OCI-LY1 (cell line): ENCODE measurements at regions not wholly inside any gene's neighbourhood (a gene's known extent, or its start where the extent isn't known, plus 50 kb on each side); places are given as distances from the start of the nearest gene placed in this dataset.

Experiments used
- H2AFZ ChIP-seq: fragments of 200-600 bp; sonication (generic), shearing (Covaris generic); 2 replicates; pipeline ENCODE4 v1.6.0; 2014; ENCODE audit warnings: antibody characterized with exemption, mild to moderate bottlenecking, low read length
- H3F3A ChIP-seq: fragments of 200-600 bp; sonication (generic), shearing (Covaris generic); 2 replicates; pipeline ENCODE4 v1.6.0; 2014; ENCODE audit warnings: mild to moderate bottlenecking, antibody characterized with exemption, low read length, moderate library complexity; ENCODE audit not compliant: insufficient read depth
- H3K27ac ChIP-seq: fragments of 200-600 bp; sonication (generic); 2 replicates; pipeline ENCODE4 v1.5.1; 2014; ENCODE audit warnings: low read length, mixed run types, mild to moderate bottlenecking, low read depth; ENCODE audit not compliant: poor library complexity, severe bottlenecking
- H3K27me3 ChIP-seq: fragments of 200-600 bp; sonication (generic); 2 replicates; pipeline ENCODE4 v1.6.0; 2014; ENCODE audit warnings: antibody characterized with exemption, mild to moderate bottlenecking, low read length, moderate library complexity; ENCODE audit not compliant: insufficient read depth
- H3K36me3 ChIP-seq: fragments of 200-600 bp; sonication (generic); 2 replicates; pipeline ENCODE4 v1.6.1; 2014; ENCODE audit warnings: mild to moderate bottlenecking, antibody characterized with exemption, low read length, moderate library complexity, mixed read lengths; ENCODE audit not compliant: insufficient read depth
- H3K4me1 ChIP-seq: fragments of 200-600 bp; sonication (generic); 2 replicates; pipeline ENCODE4 v1.5.1; 2014; ENCODE audit warnings: mild to moderate bottlenecking, low read length, moderate library complexity; ENCODE audit not compliant: insufficient read depth, severe bottlenecking
- H3K4me2 ChIP-seq: fragments of 200-600 bp; sonication (generic), shearing (Covaris generic); 2 replicates; pipeline ENCODE4 v1.6.1; 2014; ENCODE audit warnings: low read length
- H3K4me3 ChIP-seq: fragments of 200-600 bp; sonication (generic); 2 replicates; pipeline ENCODE4 v1.5.1; 2014; ENCODE audit warnings: low read length, low read depth, mild to moderate bottlenecking, mixed read lengths; ENCODE audit not compliant: poor library complexity, severe bottlenecking
- H3K79me2 ChIP-seq: fragments of 200-600 bp; shearing (Covaris generic); 2 replicates; pipeline ENCODE4 v1.6.1; 2016; ENCODE audit warnings: mixed run types, low read length, mixed read lengths; ENCODE audit not compliant: insufficient read depth
- H3K9ac ChIP-seq: fragments of 200-600 bp; sonication (generic), shearing (Covaris generic); 2 replicates; pipeline ENCODE4 v1.6.1; 2014; ENCODE audit warnings: mild to moderate bottlenecking, low read length, mixed read lengths
- H3K9me2 ChIP-seq: fragments of 200-600 bp; sonication (generic), shearing (Covaris generic); 2 replicates; pipeline ENCODE4 v1.6.1; 2014; ENCODE audit warnings: low read depth, mild to moderate bottlenecking, low read length, mixed read lengths
- H3K9me3 ChIP-seq: fragments of 200-600 bp; shearing (Covaris generic); 2 replicates; pipeline ENCODE4 v1.6.1; 2014; ENCODE audit warnings: low read length, mixed read lengths
- H4K20me1 ChIP-seq: fragments of 200-600 bp; sonication (generic), shearing (Covaris generic); 2 replicates; pipeline ENCODE4 v1.6.0; 2016; ENCODE audit warnings: mild to moderate bottlenecking, low read length; ENCODE audit not compliant: insufficient read depth
- EZH2 ChIP-seq: fragments of 200-600 bp; sonication (generic), shearing (Covaris generic); IDR thresholded peaks from 2 replicates; pipeline ENCODE4 v1.8.0; 2017; ENCODE audit warnings: borderline replicate concordance, mixed run types, mild to moderate bottlenecking, antibody characterized with exemption, low read length, moderate library complexity, mixed read lengths
- TF ChIP-seq, protein P1 (sequence below): fragments of 200-600 bp; sonication (generic), shearing (Covaris generic); IDR thresholded peaks from 2 replicates; pipeline ENCODE4 v1.5.1; 2017; ENCODE audit warnings: mild to moderate bottlenecking, antibody characterized with exemption, low read length, moderate library complexity, mixed read lengths

- H3K9me2 ChIP-seq, result no peaks in the 10 kb centered on the region
- no peaks in the 10 kb centered on the region for H3K9me3 ChIP-seq
- H3F3A ChIP-seq, result no peaks in the 10 kb centered on the region
- H3K36me3 ChIP-seq, result no peaks in the 10 kb centered on the region
- H4K20me1 ChIP-seq, result no peaks in the 10 kb centered on the region
- H3K27ac ChIP-seq, result no peak overlapping the region
- H3K27me3 ChIP-seq, result no peaks in the 10 kb centered on the region
- TF ChIP-seq, protein P1, sequence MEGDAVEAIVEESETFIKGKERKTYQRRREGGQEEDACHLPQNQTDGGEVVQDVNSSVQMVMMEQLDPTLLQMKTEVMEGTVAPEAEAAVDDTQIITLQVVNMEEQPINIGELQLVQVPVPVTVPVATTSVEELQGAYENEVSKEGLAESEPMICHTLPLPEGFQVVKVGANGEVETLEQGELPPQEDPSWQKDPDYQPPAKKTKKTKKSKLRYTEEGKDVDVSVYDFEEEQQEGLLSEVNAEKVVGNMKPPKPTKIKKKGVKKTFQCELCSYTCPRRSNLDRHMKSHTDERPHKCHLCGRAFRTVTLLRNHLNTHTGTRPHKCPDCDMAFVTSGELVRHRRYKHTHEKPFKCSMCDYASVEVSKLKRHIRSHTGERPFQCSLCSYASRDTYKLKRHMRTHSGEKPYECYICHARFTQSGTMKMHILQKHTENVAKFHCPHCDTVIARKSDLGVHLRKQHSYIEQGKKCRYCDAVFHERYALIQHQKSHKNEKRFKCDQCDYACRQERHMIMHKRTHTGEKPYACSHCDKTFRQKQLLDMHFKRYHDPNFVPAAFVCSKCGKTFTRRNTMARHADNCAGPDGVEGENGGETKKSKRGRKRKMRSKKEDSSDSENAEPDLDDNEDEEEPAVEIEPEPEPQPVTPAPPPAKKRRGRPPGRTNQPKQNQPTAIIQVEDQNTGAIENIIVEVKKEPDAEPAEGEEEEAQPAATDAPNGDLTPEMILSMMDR, result no peak
- no peaks in the 10 kb centered on the region for H3K4me1 ChIP-seq
- H3K9ac ChIP-seq, result no peak overlapping the region
- no peak overlapping the region for H3K4me2 ChIP-seq
- no peaks in the 10 kb centered on the region for H3K79me2 ChIP-seq
- no peak overlapping the region for H3K4me3 ChIP-seq
- no peak overlapping the region for H2AFZ ChIP-seq
Observed at GRCh38 chr4:122293374-122294365, 85.1 kb upstream of the ADAD1 start.

DNA sequence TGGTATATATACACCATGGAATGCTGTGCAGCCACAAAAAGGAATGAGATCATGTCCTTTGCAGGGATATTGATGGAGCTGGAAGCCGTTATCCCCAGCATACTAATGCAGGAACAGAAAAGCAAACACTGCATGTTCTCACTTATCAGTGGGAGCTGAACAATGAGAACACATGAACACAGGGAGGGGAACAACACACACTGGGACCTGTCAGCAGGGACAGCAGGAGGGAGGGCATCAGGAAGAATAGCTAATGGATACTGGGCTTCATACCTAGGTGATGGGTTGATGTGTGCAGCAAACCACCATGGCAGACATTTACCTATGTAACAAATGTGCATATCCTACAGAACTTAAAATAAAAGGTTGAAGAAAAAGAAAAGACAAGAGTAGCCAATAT is 81.1 kb upstream of the ADAD1 start:
- TF ChIP-seq, protein P1, result no peak
- no peak for TF ChIP-seq EZH2
- Histone ChIP-seq H3K9ac (no peak overlapping the region), H3K9me2 (no peaks in the 10 kb centered on the region), H3F3A (no peaks in the 10 kb centered on the region), H3K27ac (no peak overlapping the region), H2AFZ (no peak overlapping the region), H3K4me3 (no peak overlapping the region), H3K27me3 (no peaks in the 10 kb centered on the region), H3K79me2 (no peaks in the 10 kb centered on the region), H3K9me3 (no peaks in the 10 kb centered on the region), H3K4me2 (no peak overlapping the region), H3K4me1 (no peaks in the 10 kb centered on the region), H3K36me3 (no peaks in the 10 kb centered on the region), H4K20me1 (no peaks in the 10 kb centered on the region)

GRCh38 chr4:122300776-122301175 is 78.0 kb upstream of the ADAD1 start:
- Histone ChIP-seq H3K9ac (no peak overlapping the region), H3K9me3 (no peaks in the 10 kb centered on the region), H3K27me3 (no peaks in the 10 kb centered on the region), H3K79me2 (no peaks in the 10 kb centered on the region), H3F3A (no peaks in the 10 kb centered on the region), H3K4me2 (no peak overlapping the region), H3K4me1 (no peaks in the 10 kb centered on the region), H3K27ac (no peak overlapping the region), H3K4me3 (no peak overlapping the region), H2AFZ (no peak overlapping the region), H4K20me1 (no peaks in the 10 kb centered on the region), H3K36me3 (no peaks in the 10 kb centered on the region), H3K9me2 (no peaks in the 10 kb centered on the region)
- TF ChIP-seq, protein P1, result no peak
- TF ChIP-seq EZH2, result no peak
